Ovary (tissue), 3 donors: ENCODE measurements at regions not wholly inside any gene's neighbourhood (a gene's known extent, or its start where the extent isn't known, plus 50 kb on each side); places are given as distances from the start of the nearest gene placed in this dataset.

Experiments used
- EP300 ChIP-seq: sonication (generic); formaldehyde crosslinking; IDR thresholded peaks from one replicate; pipeline ENCODE4 v1.6.1; 2017; ENCODE audit warnings: antibody characterized with exemption
- POLR2A ChIP-seq: fragments of 450-650 bp; IDR thresholded peaks from one replicate; pipeline ENCODE4 v1.6.1; 2017; ENCODE audit warnings: antibody characterized with exemption, mild to moderate bottlenecking, moderate library complexity
- TF ChIP-seq, protein P1 (sequence below), 3 donors: fragments of 450-650 bp in 2 of 3; fragments of 200-600 bp in 1 of 3; IDR thresholded peaks; one replicate each; pipeline versions ENCODE4 v1.5.1 to v1.8.0; 2016 to 2022; ENCODE audit warnings: antibody characterized with exemption in 3 of 3, mild to moderate bottlenecking in 1 of 3
- donor health status: DM: no; HTN: no; CAD: no.

DNA sequence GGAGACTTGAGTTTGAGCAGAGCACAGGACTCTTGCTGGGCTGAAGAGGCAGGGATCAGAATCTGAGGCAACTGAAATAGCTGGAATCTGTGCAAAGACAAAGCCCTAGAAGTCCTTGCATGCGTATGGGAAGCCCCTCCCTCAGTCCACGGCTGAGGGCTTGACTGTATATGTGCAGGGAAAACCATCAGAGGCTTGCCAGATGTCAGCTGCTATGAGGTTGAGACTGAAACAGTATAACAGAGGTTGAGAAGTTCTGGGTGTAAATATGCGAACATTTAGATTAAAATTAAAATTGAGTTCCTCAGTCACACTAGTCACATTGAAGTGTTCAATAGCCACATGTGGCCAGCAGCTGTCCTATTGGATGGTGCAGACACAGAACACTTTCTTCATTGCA lies 108.8 kb upstream of the NEDD9 start:
- TF ChIP-seq POLR2A (no peak), EP300 (no peak)
- TF ChIP-seq, protein P1, sequence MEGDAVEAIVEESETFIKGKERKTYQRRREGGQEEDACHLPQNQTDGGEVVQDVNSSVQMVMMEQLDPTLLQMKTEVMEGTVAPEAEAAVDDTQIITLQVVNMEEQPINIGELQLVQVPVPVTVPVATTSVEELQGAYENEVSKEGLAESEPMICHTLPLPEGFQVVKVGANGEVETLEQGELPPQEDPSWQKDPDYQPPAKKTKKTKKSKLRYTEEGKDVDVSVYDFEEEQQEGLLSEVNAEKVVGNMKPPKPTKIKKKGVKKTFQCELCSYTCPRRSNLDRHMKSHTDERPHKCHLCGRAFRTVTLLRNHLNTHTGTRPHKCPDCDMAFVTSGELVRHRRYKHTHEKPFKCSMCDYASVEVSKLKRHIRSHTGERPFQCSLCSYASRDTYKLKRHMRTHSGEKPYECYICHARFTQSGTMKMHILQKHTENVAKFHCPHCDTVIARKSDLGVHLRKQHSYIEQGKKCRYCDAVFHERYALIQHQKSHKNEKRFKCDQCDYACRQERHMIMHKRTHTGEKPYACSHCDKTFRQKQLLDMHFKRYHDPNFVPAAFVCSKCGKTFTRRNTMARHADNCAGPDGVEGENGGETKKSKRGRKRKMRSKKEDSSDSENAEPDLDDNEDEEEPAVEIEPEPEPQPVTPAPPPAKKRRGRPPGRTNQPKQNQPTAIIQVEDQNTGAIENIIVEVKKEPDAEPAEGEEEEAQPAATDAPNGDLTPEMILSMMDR (IDR thresholded peaks at IDR 0.05), result no peak
